CD14-positive monocyte (primary cell): ENCODE measurements at regions not wholly inside any gene's neighbourhood (a gene's known extent, or its start where the extent isn't known, plus 50 kb on each side); places are given as distances from the start of the nearest gene placed in this dataset.

Source experiments
- DNase-seq, 3 donors: peaks; one replicate each; pipeline ENCODE4 v3.0.0-alpha.2; 2011 to 2022
- H2AFZ ChIP-seq: 2 replicates; pipeline ENCODE4 v1.6.0; 2012; ENCODE audit warnings: mild to moderate bottlenecking, low read depth, low read length, inconsistent platforms; ENCODE audit not compliant: insufficient read depth, poor library complexity, severe bottlenecking
- H3K27ac ChIP-seq, 2 donors: 1 replicate in 1 of 2; 2 replicates in 1 of 2; pipeline ENCODE4 v1.5.1; 2012 to 2013; ENCODE audit warnings: low read length in 2 of 2, control low read depth in 1 of 2, inconsistent platforms in 1 of 2, low read depth in 1 of 2, mild to moderate bottlenecking in 1 of 2
- H3K27me3 ChIP-seq, 2 donors: one replicate each; pipeline versions ENCODE4 v1.6.0 to v1.6.1; 2011 to 2013; ENCODE audit warnings: low read length in 2 of 2; ENCODE audit not compliant: control insufficient read depth in 2 of 2, insufficient read depth in 2 of 2
- H3K36me3 ChIP-seq, 2 donors: replicated peaks in 1 of 2; 1 replicate in 1 of 2; 2 replicates in 1 of 2; pipeline versions ENCODE4 v1.5.1 to v1.6.1; 2012 to 2013; ENCODE audit warnings: low read length in 2 of 2, control low read depth in 1 of 2, inconsistent platforms in 1 of 2, mild to moderate bottlenecking in 1 of 2; ENCODE audit not compliant: insufficient read depth in 2 of 2, control insufficient read depth in 1 of 2
- H3K4me1 ChIP-seq, 2 donors: 1 replicate in 1 of 2; 2 replicates in 1 of 2; pipeline versions ENCODE4 v1.5.1 to v1.6.1; 2012 to 2013; ENCODE audit warnings: low read length in 2 of 2, control low read depth in 1 of 2, inconsistent platforms in 1 of 2, mild to moderate bottlenecking in 1 of 2, moderate library complexity in 1 of 2; ENCODE audit not compliant: insufficient read depth in 2 of 2, control insufficient read depth in 1 of 2
- H3K4me2 ChIP-seq: replicated peaks from 2 replicates; pipeline ENCODE3; 2012; ENCODE audit warnings: low read length, moderate library complexity, mild to moderate bottlenecking; ENCODE audit not compliant: poor library complexity, severe bottlenecking; ENCODE audit errors: extremely low read depth
- H3K4me3 ChIP-seq, 3 experiments: fragments of 200-600 bp in 1 of 3; sonication (generic) in 1 of 3; replicated peaks in 1 of 3; 1 replicate in 2 of 3; 2 replicates in 1 of 3; pipeline ENCODE4 v1.5.1; 2011 to 2013; ENCODE audit warnings: low read length in 3 of 3, mild to moderate bottlenecking in 3 of 3, control low read depth in 2 of 3, low read depth in 2 of 3, inconsistent platforms in 1 of 3, moderate library complexity in 1 of 3
- H3K79me2 ChIP-seq: 2 replicates; pipeline ENCODE4 v1.6.0; 2012; ENCODE audit warnings: mild to moderate bottlenecking, control low read depth, inconsistent platforms, low read length, moderate library complexity; ENCODE audit not compliant: insufficient read depth
- H3K9ac ChIP-seq: 2 replicates; pipeline ENCODE4 v1.6.0; 2017; ENCODE audit warnings: low read length, mild to moderate bottlenecking; ENCODE audit not compliant: insufficient read depth, poor library complexity, severe bottlenecking
- H3K9me3 ChIP-seq, 2 donors: replicated peaks in 1 of 2; 1 replicate in 1 of 2; 2 replicates in 1 of 2; pipeline versions ENCODE4 v1.5.1 to v1.6.1; 2012 to 2013; ENCODE audit warnings: low read length in 2 of 2, control low read depth in 1 of 2; ENCODE audit not compliant: control insufficient read depth in 1 of 2, insufficient read depth in 1 of 2
- H4K20me1 ChIP-seq: 2 replicates; pipeline ENCODE4 v1.6.0; 2012; ENCODE audit warnings: mild to moderate bottlenecking, low read length, control low read depth, moderate library complexity; ENCODE audit not compliant: insufficient read depth
- H3K27ac Mint-ChIP-seq, 7 donors: one replicate each; pipeline ENCODE4 v1.8.0; 2020; ENCODE audit warnings: mild to moderate bottlenecking in 7 of 7, mixed read lengths in 7 of 7, moderate library complexity in 6 of 7, inconsistent platforms in 2 of 7
- H3K27me3 Mint-ChIP-seq, 3 donors: one replicate each; pipeline ENCODE4 v1.8.0; 2021 to 2022; ENCODE audit warnings: low read depth in 3 of 3, mild to moderate bottlenecking in 3 of 3, mixed read lengths in 3 of 3, moderate library complexity in 3 of 3, inconsistent platforms in 1 of 3
- H3K36me3 Mint-ChIP-seq, 2 donors: one replicate each; pipeline ENCODE4 v1.8.0; 2020; ENCODE audit warnings: mixed read lengths in 2 of 2, inconsistent platforms in 1 of 2, mild to moderate bottlenecking in 1 of 2
- H3K4me1 Mint-ChIP-seq: one replicate; pipeline ENCODE4 v1.8.0; 2020; ENCODE audit warnings: mild to moderate bottlenecking, mixed read lengths
- H3K4me3 Mint-ChIP-seq, 2 donors: one replicate each; pipeline ENCODE4 v1.8.0; 2020; ENCODE audit warnings: mild to moderate bottlenecking in 2 of 2, mixed read lengths in 2 of 2, moderate library complexity in 1 of 2
- H3K9me3 Mint-ChIP-seq, 7 donors: one replicate each; pipeline ENCODE4 v1.8.0; 2020 to 2022; ENCODE audit warnings: mixed read lengths in 7 of 7, mild to moderate bottlenecking in 6 of 7, moderate library complexity in 6 of 7, inconsistent platforms in 2 of 7
- WGBS: methylation state at CpG from one replicate; pipeline ENCODE4 v1.1.5; 2013; ENCODE audit warnings: missing lambda C conversion rate; ENCODE audit not compliant: insufficient coverage; 5-methylcytosine and 5-hydroxymethylcytosine counted together
- intact Hi-C, 2 donors: fragments of 100-400 bp; cut with micrococcal nuclease; formaldehyde crosslinking; loops; one replicate each; pipeline versions ENCODE4 v1.15.0 to v1.15.1; 2023
- TF ChIP-seq, protein P1 (sequence below): fragments of 200-600 bp; IDR thresholded peaks from one replicate; pipeline ENCODE4 v1.8.0; 2022; ENCODE audit warnings: antibody characterized with exemption, mild to moderate bottlenecking

DNA sequence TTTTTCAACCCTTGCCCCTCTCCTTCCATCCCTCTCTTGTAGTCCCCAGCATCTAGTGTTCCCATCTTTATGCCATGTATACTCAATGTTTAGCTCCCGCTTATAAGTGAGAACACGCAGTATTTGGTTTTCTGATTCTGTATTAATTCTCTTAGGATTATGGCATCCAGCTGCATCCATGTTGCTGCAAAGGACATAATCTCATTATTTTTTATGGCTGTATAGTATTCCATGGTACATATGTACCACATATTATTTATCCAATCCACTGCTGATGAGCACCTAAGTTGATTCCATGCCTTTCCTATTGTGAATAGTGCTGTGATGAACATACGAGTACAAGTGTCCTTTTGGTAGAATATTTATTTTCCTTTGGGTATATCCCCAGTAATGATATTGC lies 66.8 kb downstream of the UNC5CL start:
- Histone ChIP-seq H3K4me1 (no peaks in the 10 kb centered on the region), H3K27ac (no peak overlapping the region), H3K9ac (no peak overlapping the region), H3K79me2 (no peaks in the 10 kb centered on the region), H3K27me3 (peaks cover 2 to 9% of the 10 kb centered on the region in 2 donors), H2AFZ (no peak overlapping the region), H3K9me3 (no peaks in the 10 kb centered on the region), H3K4me3 (no peak overlapping the region), H3K4me2 (no peak overlapping the region), H3K36me3 (no peaks in the 10 kb centered on the region), H4K20me1 (no peaks in the 10 kb centered on the region)
- no peak for DNase-seq
- TF ChIP-seq, protein P1, sequence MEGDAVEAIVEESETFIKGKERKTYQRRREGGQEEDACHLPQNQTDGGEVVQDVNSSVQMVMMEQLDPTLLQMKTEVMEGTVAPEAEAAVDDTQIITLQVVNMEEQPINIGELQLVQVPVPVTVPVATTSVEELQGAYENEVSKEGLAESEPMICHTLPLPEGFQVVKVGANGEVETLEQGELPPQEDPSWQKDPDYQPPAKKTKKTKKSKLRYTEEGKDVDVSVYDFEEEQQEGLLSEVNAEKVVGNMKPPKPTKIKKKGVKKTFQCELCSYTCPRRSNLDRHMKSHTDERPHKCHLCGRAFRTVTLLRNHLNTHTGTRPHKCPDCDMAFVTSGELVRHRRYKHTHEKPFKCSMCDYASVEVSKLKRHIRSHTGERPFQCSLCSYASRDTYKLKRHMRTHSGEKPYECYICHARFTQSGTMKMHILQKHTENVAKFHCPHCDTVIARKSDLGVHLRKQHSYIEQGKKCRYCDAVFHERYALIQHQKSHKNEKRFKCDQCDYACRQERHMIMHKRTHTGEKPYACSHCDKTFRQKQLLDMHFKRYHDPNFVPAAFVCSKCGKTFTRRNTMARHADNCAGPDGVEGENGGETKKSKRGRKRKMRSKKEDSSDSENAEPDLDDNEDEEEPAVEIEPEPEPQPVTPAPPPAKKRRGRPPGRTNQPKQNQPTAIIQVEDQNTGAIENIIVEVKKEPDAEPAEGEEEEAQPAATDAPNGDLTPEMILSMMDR = no peak
- peaks cover 7 to 29% (median 13%) of the 10 kb centered on the region in 3 donors for H3K27me3 Mint-ChIP-seq
- H3K36me3 Mint-ChIP-seq = no peaks in the 10 kb centered on the region
- peaks cover 0 to 3% (median 0%) of the 10 kb centered on the region in 7 donors for H3K9me3 Mint-ChIP-seq
- H3K4me1 Mint-ChIP-seq = no peaks in the 10 kb centered on the region
- H3K4me3 Mint-ChIP-seq = no peak overlapping the region
- intact Hi-C loops = no loop called here
- WGBS = no CpG with 5 or more reads among the region's 3 CpGs
- H3K27ac Mint-ChIP-seq = no peak overlapping the region

DNA sequence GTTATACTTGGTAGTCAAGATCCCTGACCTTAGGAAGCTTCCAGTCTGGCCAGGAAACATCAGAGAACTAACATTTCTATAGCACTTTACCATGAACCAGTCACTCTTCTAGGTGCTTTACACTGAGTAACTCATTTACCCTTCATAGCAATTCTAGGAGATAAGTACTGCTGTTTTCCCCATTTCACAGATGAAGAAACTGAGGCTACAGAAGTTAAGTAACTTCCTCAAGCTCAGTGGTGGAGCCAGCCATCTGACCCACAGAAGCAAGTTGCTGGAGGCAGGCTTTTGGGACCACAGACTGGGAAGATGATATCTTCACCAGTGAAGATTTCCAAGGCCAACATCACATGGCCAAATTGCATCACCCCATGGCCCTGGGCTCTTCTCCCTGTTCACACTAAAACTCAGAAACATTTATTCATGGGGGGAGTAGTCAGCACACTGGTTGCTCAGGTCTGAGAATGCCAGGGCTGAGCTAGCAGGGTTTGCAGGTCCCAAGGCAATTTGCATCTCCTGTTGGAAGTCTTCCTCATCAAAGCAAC lies 70.3 kb downstream of the UNC5CL start:
- no peak for DNase-seq
- no peaks in the 10 kb centered on the region for H3K4me1 ChIP-seq
- no peak overlapping the region for H3K9ac ChIP-seq
- Mint-ChIP-seq H3K4me3 (no peak overlapping the region), H3K9me3 (peaks cover 0 to 3% (median 0%) of the 10 kb centered on the region in 7 donors), H3K36me3 (no peaks in the 10 kb centered on the region), H3K27me3 (peaks cover 0 to 8% (median 0%) of the 10 kb centered on the region in 3 donors), H3K27ac (no peak overlapping the region), H3K4me1 (no peaks in the 10 kb centered on the region)
- no peaks in the 10 kb centered on the region for H3K36me3 ChIP-seq
- no peak overlapping the region for H3K27ac ChIP-seq
- TF ChIP-seq, protein P1 = no peak
- H3K4me2 ChIP-seq = no peak overlapping the region
- intact Hi-C loops = no loop called here
- no peaks in the 10 kb centered on the region for H3K79me2 ChIP-seq
- no peak overlapping the region for H2AFZ ChIP-seq
- peaks cover 0 to 3% of the 10 kb centered on the region in 2 donors for H3K27me3 ChIP-seq
- no peaks in the 10 kb centered on the region for H3K9me3 ChIP-seq
- no peaks in the 10 kb centered on the region for H4K20me1 ChIP-seq
- no peak overlapping the region for H3K4me3 ChIP-seq
